GM23338 (cell line): ENCODE measurements at regions not wholly inside any gene's neighbourhood (a gene's known extent, or its start where the extent isn't known, plus 50 kb on each side); places are given as distances from the start of the nearest gene placed in this dataset.

Experiments
- ATAC-seq: fragments of 200-7000 bp; cut with Tn5 transposase; 3 replicates; pipeline ENCODE4 v1.9.1; 2020
- DNase-seq: peaks from one replicate; pipeline ENCODE4 v3.0.0-alpha.2; 2015; ENCODE audit warnings: low spot score
- H2AFZ ChIP-seq: fragments of 200-600 bp; sonication (generic); 2 replicates; pipeline ENCODE4 v1.8.0; 2016; ENCODE audit warnings: antibody characterized with exemption, mild to moderate bottlenecking, moderate library complexity
- H3F3A ChIP-seq: fragments of 200-600 bp; sonication (generic); replicated peaks from 2 replicates; pipeline ENCODE4 v1.8.0; 2017; ENCODE audit warnings: antibody characterized with exemption, mixed run types, low read depth
- H3K27ac ChIP-seq: fragments of 200-600 bp; sonication (generic); 2 replicates; pipeline ENCODE4 v1.6.1; 2016; ENCODE audit warnings: low read depth
- H3K27me3 ChIP-seq: fragments of 200-600 bp; sonication (generic); 2 replicates; pipeline ENCODE4 v1.8.0; 2016; ENCODE audit warnings: mild to moderate bottlenecking, mixed run types, moderate library complexity; ENCODE audit not compliant: insufficient read depth
- H3K36me3 ChIP-seq: fragments of 200-600 bp; sonication (generic); 2 replicates; pipeline ENCODE4 v1.8.0; 2016; ENCODE audit warnings: mild to moderate bottlenecking; ENCODE audit not compliant: insufficient read depth
- H3K4me1 ChIP-seq: fragments of 200-600 bp; sonication (generic); 2 replicates; pipeline ENCODE4 v1.8.0; 2016; ENCODE audit warnings: mild to moderate bottlenecking, moderate library complexity; ENCODE audit not compliant: insufficient read depth
- H3K4me2 ChIP-seq: fragments of 200-600 bp; sonication (generic); 2 replicates; pipeline ENCODE4 v1.7.1; 2017; ENCODE audit warnings: mixed run types
- H3K4me3 ChIP-seq: fragments of 200-600 bp; sonication (generic); 2 replicates; pipeline ENCODE4 v1.6.1; 2016; ENCODE audit warnings: mixed run types
- H3K79me2 ChIP-seq: fragments of 200-600 bp; sonication (generic); replicated peaks from 2 replicates; pipeline ENCODE4 v1.8.0; 2017; ENCODE audit warnings: mild to moderate bottlenecking; ENCODE audit not compliant: insufficient read depth
- H3K9me2 ChIP-seq: fragments of 200-600 bp; sonication (generic); 2 replicates; pipeline ENCODE4 v1.8.0; 2017; ENCODE audit not compliant: insufficient read depth
- H4K20me1 ChIP-seq: fragments of 200-600 bp; sonication (generic); replicated peaks from 2 replicates; pipeline ENCODE4 v1.8.0; 2017; ENCODE audit warnings: mild to moderate bottlenecking; ENCODE audit not compliant: insufficient read depth
- H3K27ac Mint-ChIP-seq: 2 replicates; pipeline ENCODE4 v1.8.0; 2020; ENCODE audit warnings: inconsistent platforms, mild to moderate bottlenecking, moderate library complexity, mixed read lengths
- H3K27me3 Mint-ChIP-seq: 3 replicates; pipeline ENCODE4 v1.8.0; 2022; ENCODE audit warnings: low read depth, mild to moderate bottlenecking, moderate library complexity, mixed read lengths, inconsistent platforms; ENCODE audit not compliant: insufficient read depth, poor library complexity
- H3K36me3 Mint-ChIP-seq: 3 replicates; pipeline ENCODE4 v1.8.0; 2021; ENCODE audit warnings: low read depth, mild to moderate bottlenecking, inconsistent platforms, moderate library complexity, mixed read lengths
- H3K4me1 Mint-ChIP-seq: 3 replicates; pipeline ENCODE4 v1.8.0; 2020; ENCODE audit warnings: mild to moderate bottlenecking, inconsistent platforms, mixed read lengths
- H3K4me3 Mint-ChIP-seq: 3 replicates; pipeline ENCODE4 v1.8.0; 2021; ENCODE audit warnings: moderate library complexity, mild to moderate bottlenecking, inconsistent platforms, mixed read lengths
- H3K9me3 Mint-ChIP-seq: 3 replicates; pipeline ENCODE4 v1.8.0; 2020; ENCODE audit warnings: moderate library complexity, mild to moderate bottlenecking, inconsistent platforms, mixed read lengths
- CREB1 ChIP-seq: fragments of 250-450 bp; sonication (Bioruptor Pico); IDR thresholded peaks from 2 replicates; pipeline ENCODE4 v1.5.0; 2020; ENCODE audit warnings: low read depth, mild to moderate bottlenecking, moderate library complexity
- EZH2 ChIP-seq: fragments of 200-600 bp; sonication (generic); IDR thresholded peaks from one replicate; pipeline ENCODE4 v1.8.0; 2017; ENCODE audit warnings: antibody characterized with exemption, mild to moderate bottlenecking, low read depth; ENCODE audit not compliant: unreplicated experiment
- EZH2phosphoT487 ChIP-seq: fragments of 200-600 bp; sonication (generic); IDR thresholded peaks from one replicate; pipeline ENCODE4 v1.8.1; 2018; ENCODE audit warnings: antibody characterized with exemption; ENCODE audit not compliant: unreplicated experiment
- JUNB ChIP-seq: IDR thresholded peaks from one replicate; pipeline ENCODE4 v1.6.1; 2016; ENCODE audit warnings: antibody characterized with exemption; ENCODE audit not compliant: unreplicated experiment
- NANOG ChIP-seq: IDR thresholded peaks from 2 replicates; pipeline ENCODE4 v1.6.1; 2016; ENCODE audit warnings: antibody characterized with exemption, borderline replicate concordance
- POLR2AphosphoS5 ChIP-seq: IDR thresholded peaks from 2 replicates; pipeline ENCODE4 v1.6.1; 2016; ENCODE audit warnings: antibody characterized with exemption, low read depth
- STAT1 ChIP-seq: IDR thresholded peaks from one replicate; pipeline ENCODE4 v1.6.1; 2016; ENCODE audit warnings: antibody characterized with exemption; ENCODE audit not compliant: unreplicated experiment
- ZNF114 ChIP-seq: fragments of 250-450 bp; sonication (Bioruptor Pico); IDR thresholded peaks from 2 replicates; pipeline ENCODE4 v1.5.0; 2020; ENCODE audit warnings: mild to moderate bottlenecking, moderate library complexity
- ZNF331 ChIP-seq: fragments of 250-450 bp; sonication (Bioruptor Pico); IDR thresholded peaks from 2 replicates; pipeline ENCODE4 v1.5.0; 2020; ENCODE audit warnings: low read depth, mild to moderate bottlenecking, moderate library complexity
- TF ChIP-seq, protein P1 (sequence below), 2 experiments: fragments of 200-600 bp in 1 of 2; sonication (generic) in 1 of 2; conservative IDR thresholded peaks; 2 replicates each; pipeline versions ENCODE4 v1.5.1 to v1.6.1; 2016 to 2017; ENCODE audit warnings: antibody characterized with exemption in 2 of 2, low read depth in 2 of 2, mild to moderate bottlenecking in 2 of 2, moderate library complexity in 1 of 2
- TF ChIP-seq, protein P2 (sequence below): IDR thresholded peaks from 2 replicates; pipeline ENCODE4 v1.6.1; 2016; ENCODE audit warnings: antibody characterized with exemption
- TF ChIP-seq, protein P3 (sequence below): fragments of 250-450 bp; sonication (Bioruptor Pico); IDR thresholded peaks from 2 replicates; pipeline ENCODE4 v1.5.0; 2020; ENCODE audit warnings: mild to moderate bottlenecking, moderate library complexity
- TF ChIP-seq, protein P4 (sequence below): IDR thresholded peaks from one replicate; pipeline ENCODE4 v1.6.1; 2018; ENCODE audit warnings: antibody characterized with exemption; ENCODE audit not compliant: unreplicated experiment

DNA sequence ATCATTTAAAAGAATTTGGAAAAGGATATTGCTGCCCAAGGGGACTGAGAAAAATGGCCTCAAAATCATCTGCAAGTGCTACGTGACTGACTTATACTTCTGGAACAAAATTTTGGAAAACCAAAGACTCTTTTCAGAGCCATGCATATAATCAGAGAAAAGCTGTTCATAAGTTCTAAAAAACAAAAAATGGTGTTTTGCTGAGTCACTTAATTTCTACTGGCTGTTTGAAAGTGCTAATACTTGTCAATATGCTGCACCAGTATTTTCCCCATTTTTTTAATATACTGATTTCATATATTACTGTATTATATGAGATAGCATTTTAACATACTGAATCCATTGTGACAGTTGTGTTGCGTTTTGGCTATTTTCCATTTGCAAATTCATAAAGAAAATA lies 61.5 kb upstream of the ZMAT1 start:
- H3K9me3 Mint-ChIP-seq, result no peaks in the 10 kb centered on the region; the same call in 2 of the 3 replicates
- H3K36me3 ChIP-seq, result no peaks in the 10 kb centered on the region
- H4K20me1 ChIP-seq, result no peaks in the 10 kb centered on the region
- H3K9me2 ChIP-seq, result no peaks in the 10 kb centered on the region
- H3K4me3 ChIP-seq, result no peak overlapping the region
- no peaks in the 10 kb centered on the region for H3K36me3 Mint-ChIP-seq
- no peaks in the 10 kb centered on the region for H3K4me1 Mint-ChIP-seq
- H3K79me2 ChIP-seq, result no peaks in the 10 kb centered on the region
- H3K4me2 ChIP-seq, result no peak overlapping the region
- ATAC-seq (no peak), DNase-seq (no peak)
- H3K4me1 ChIP-seq, result no peaks in the 10 kb centered on the region
- H2AFZ ChIP-seq, result no peak overlapping the region
- no peak overlapping the region for H3K4me3 Mint-ChIP-seq
- H3K27ac Mint-ChIP-seq, result no peak overlapping the region
- H3K27me3 Mint-ChIP-seq, result no peaks in the 10 kb centered on the region
- TF ChIP-seq EZH2, result no peak
- TF ChIP-seq EZH2phosphoT487, result no peak
- TF ChIP-seq, protein P1, sequence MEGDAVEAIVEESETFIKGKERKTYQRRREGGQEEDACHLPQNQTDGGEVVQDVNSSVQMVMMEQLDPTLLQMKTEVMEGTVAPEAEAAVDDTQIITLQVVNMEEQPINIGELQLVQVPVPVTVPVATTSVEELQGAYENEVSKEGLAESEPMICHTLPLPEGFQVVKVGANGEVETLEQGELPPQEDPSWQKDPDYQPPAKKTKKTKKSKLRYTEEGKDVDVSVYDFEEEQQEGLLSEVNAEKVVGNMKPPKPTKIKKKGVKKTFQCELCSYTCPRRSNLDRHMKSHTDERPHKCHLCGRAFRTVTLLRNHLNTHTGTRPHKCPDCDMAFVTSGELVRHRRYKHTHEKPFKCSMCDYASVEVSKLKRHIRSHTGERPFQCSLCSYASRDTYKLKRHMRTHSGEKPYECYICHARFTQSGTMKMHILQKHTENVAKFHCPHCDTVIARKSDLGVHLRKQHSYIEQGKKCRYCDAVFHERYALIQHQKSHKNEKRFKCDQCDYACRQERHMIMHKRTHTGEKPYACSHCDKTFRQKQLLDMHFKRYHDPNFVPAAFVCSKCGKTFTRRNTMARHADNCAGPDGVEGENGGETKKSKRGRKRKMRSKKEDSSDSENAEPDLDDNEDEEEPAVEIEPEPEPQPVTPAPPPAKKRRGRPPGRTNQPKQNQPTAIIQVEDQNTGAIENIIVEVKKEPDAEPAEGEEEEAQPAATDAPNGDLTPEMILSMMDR (conservative IDR thresholded peaks at IDR 0.05; ENCODE audit: low read depth in 2 of 2), result no peak
- no peak for TF ChIP-seq ZNF331 (CRISPR knock-in tag)
- no peak for TF ChIP-seq NANOG
- TF ChIP-seq STAT1, result no peak
- TF ChIP-seq, protein P2, sequence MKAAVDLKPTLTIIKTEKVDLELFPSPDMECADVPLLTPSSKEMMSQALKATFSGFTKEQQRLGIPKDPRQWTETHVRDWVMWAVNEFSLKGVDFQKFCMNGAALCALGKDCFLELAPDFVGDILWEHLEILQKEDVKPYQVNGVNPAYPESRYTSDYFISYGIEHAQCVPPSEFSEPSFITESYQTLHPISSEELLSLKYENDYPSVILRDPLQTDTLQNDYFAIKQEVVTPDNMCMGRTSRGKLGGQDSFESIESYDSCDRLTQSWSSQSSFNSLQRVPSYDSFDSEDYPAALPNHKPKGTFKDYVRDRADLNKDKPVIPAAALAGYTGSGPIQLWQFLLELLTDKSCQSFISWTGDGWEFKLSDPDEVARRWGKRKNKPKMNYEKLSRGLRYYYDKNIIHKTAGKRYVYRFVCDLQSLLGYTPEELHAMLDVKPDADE, result no peak
- TF ChIP-seq, protein P3, sequence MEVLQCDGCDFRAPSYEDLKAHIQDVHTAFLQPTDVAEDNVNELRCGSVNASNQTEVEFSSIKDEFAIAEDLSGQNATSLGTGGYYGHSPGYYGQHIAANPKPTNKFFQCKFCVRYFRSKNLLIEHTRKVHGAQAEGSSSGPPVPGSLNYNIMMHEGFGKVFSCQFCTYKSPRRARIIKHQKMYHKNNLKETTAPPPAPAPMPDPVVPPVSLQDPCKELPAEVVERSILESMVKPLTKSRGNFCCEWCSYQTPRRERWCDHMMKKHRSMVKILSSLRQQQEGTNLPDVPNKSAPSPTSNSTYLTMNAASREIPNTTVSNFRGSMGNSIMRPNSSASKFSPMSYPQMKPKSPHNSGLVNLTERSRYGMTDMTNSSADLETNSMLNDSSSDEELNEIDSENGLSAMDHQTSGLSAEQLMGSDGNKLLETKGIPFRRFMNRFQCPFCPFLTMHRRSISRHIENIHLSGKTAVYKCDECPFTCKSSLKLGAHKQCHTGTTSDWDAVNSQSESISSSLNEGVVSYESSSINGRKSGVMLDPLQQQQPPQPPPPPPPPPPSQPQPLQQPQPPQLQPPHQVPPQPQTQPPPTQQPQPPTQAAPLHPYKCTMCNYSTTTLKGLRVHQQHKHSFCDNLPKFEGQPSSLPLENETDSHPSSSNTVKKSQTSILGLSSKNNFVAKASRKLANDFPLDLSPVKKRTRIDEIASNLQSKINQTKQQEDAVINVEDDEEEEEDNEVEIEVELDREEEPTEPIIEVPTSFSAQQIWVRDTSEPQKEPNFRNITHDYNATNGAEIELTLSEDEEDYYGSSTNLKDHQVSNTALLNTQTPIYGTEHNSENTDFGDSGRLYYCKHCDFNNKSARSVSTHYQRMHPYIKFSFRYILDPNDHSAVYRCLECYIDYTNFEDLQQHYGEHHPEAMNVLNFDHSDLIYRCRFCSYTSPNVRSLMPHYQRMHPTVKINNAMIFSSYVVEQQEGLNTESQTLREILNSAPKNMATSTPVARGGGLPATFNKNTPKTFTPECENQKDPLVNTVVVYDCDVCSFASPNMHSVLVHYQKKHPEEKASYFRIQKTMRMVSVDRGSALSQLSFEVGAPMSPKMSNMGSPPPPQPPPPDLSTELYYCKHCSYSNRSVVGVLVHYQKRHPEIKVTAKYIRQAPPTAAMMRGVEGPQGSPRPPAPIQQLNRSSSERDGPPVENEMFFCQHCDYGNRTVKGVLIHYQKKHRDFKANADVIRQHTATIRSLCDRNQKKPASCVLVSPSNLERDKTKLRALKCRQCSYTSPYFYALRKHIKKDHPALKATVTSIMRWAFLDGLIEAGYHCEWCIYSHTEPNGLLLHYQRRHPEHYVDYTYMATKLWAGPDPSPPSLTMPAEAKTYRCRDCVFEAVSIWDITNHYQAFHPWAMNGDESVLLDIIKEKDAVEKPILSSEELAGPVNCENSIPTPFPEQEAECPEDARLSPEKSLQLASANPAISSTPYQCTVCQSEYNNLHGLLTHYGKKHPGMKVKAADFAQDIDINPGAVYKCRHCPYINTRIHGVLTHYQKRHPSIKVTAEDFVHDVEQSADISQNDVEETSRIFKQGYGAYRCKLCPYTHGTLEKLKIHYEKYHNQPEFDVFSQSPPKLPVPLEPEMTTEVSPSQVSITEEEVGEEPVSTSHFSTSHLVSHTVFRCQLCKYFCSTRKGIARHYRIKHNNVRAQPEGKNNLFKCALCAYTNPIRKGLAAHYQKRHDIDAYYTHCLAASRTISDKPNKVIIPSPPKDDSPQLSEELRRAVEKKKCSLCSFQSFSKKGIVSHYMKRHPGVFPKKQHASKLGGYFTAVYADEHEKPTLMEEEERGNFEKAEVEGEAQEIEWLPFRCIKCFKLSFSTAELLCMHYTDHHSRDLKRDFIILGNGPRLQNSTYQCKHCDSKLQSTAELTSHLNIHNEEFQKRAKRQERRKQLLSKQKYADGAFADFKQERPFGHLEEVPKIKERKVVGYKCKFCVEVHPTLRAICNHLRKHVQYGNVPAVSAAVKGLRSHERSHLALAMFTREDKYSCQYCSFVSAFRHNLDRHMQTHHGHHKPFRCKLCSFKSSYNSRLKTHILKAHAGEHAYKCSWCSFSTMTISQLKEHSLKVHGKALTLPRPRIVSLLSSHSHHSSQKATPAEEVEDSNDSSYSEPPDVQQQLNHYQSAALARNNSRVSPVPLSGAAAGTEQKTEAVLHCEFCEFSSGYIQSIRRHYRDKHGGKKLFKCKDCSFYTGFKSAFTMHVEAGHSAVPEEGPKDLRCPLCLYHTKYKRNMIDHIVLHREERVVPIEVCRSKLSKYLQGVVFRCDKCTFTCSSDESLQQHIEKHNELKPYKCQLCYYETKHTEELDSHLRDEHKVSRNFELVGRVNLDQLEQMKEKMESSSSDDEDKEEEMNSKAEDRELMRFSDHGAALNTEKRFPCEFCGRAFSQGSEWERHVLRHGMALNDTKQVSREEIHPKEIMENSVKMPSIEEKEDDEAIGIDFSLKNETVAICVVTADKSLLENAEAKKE (CRISPR knock-in tag), result no peak
- TF ChIP-seq, protein P4, sequence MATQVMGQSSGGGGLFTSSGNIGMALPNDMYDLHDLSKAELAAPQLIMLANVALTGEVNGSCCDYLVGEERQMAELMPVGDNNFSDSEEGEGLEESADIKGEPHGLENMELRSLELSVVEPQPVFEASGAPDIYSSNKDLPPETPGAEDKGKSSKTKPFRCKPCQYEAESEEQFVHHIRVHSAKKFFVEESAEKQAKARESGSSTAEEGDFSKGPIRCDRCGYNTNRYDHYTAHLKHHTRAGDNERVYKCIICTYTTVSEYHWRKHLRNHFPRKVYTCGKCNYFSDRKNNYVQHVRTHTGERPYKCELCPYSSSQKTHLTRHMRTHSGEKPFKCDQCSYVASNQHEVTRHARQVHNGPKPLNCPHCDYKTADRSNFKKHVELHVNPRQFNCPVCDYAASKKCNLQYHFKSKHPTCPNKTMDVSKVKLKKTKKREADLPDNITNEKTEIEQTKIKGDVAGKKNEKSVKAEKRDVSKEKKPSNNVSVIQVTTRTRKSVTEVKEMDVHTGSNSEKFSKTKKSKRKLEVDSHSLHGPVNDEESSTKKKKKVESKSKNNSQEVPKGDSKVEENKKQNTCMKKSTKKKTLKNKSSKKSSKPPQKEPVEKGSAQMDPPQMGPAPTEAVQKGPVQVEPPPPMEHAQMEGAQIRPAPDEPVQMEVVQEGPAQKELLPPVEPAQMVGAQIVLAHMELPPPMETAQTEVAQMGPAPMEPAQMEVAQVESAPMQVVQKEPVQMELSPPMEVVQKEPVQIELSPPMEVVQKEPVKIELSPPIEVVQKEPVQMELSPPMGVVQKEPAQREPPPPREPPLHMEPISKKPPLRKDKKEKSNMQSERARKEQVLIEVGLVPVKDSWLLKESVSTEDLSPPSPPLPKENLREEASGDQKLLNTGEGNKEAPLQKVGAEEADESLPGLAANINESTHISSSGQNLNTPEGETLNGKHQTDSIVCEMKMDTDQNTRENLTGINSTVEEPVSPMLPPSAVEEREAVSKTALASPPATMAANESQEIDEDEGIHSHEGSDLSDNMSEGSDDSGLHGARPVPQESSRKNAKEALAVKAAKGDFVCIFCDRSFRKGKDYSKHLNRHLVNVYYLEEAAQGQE, result no peak
- no peak for TF ChIP-seq ZNF114 (CRISPR knock-in tag)
- no peak for TF ChIP-seq CREB1 (CRISPR knock-in tag)
- TF ChIP-seq POLR2AphosphoS5, result no peak
- TF ChIP-seq JUNB, result no peak
- no peaks in the 10 kb centered on the region for H3F3A ChIP-seq
- no peaks in the 10 kb centered on the region for H3K27me3 ChIP-seq
- no peak overlapping the region for H3K27ac ChIP-seq
